ENCODE measurements at regions not wholly inside any gene's neighbourhood (a gene's known extent, or its start where the extent isn't known, plus 50 kb on each side); places are given as distances from the start of the nearest gene placed in this dataset.
A peak's percentile ranks its signal among the peaks of the same experiment; 100 is the strongest.
"Not testable (repeated sequence)": the region's sequence is repeated elsewhere in the genome, so short reads cannot be mapped to it uniquely, and the experiment has no call there.

GRCh38 chr7:142562688-142563087, 186.6 kb upstream of the PRSS1 start:
- H3K4me3 ChIP-seq (ENCODE audit: low read depth, low read length) = no peak overlapping the region
- TF ChIP-seq CTCF (IDR thresholded peaks at IDR 0.05; ENCODE audit: control insufficient read depth, extremely low read depth, insufficient read depth) = no peak
- DNase-seq (ENCODE audit: low read depth) = no peak

GRCh38 chr7:142561396-142561795, 187.9 kb upstream of the PRSS1 start:
- DNase-seq (ENCODE audit: low read depth); H3K4me3 ChIP-seq (ENCODE audit: low read depth, low read length): not testable (repeated sequence)

- not testable (repeated sequence) for DNase-seq (ENCODE audit: low read depth)
These were observed 188.5 kb upstream of the PRSS1 start for GRCh38 chr7:142560770-142561169.

DNA sequence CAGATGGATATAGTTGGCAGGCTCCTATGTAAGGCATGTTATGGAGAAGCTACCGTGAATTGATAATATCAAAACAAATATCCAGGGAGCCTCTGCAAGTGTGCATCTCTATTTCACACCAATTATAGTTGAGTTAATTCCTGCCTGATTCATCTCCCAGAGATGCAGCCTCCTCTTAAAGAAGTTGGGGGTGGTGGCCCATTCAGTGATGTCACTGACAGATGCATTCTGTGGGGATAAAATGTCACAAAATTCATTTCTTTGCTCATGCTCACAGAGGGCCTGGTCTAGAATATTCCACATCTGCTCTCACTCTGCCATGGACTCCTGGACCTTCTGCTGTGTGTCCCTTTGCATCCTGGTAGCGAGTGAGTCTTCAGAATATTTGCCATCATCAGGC, 189.1 kb upstream of the PRSS1 start:
- no peak for DNase-seq (ENCODE audit: low read depth)
- no peak overlapping the region for H3K4me3 ChIP-seq (ENCODE audit: low read depth, low read length)
- TF ChIP-seq CTCF (IDR thresholded peaks at IDR 0.05; ENCODE audit: control insufficient read depth, extremely low read depth, insufficient read depth) = no peak

More at GRCh38 chr7:142560770-142561169, 188.5 kb upstream of the PRSS1 start:
- not testable (repeated sequence) for H3K4me3 ChIP-seq (ENCODE audit: low read depth, low read length)

DNA sequence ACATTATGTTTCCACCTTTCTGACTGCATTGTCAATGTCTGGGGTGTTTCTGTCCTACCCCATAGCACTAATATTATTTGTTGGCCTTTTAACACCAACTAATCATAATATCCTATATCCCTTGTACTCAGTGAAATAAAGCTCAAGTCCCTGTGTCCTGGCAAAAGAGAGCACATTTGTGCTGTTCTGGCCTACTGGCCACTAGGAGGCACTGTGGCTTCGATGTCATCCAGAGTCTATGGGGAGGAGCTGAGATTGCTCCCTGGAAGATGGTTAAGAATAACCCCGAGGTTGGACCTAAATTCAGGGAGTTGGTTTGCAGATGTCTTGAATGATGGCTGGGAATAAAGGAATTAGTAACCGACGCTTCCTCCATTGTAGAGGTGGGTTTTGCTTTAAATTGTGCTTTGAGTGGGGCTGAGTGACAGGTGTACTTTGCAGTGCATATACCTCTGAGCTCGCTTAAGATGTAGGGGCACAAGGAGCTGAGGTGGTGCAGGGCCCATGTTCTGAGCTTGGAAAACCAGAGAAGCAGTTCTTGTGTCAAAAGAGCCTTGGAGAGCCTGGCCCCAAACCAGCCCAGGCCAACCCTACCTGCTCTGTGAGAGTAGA, 191.2 kb upstream of the PRSS1 start:
- DNase-seq (ENCODE audit: low read depth) = peak; percentile 13
- TF ChIP-seq CTCF (IDR thresholded peaks at IDR 0.05; ENCODE audit: control insufficient read depth, extremely low read depth, insufficient read depth) = peak; percentile 93
- no peak overlapping the region for H3K4me3 ChIP-seq (ENCODE audit: low read depth, low read length)

GRCh38 chr7:142556740-142557139, 192.5 kb upstream of the PRSS1 start:
- DNase-seq (ENCODE audit: low read depth) = peak; percentile 32
- H3K4me3 ChIP-seq (ENCODE audit: low read depth, low read length) = no peak overlapping the region
- 0 out of 2 replicates have a peak, but pooled peaks have one; percentile 1 for TF ChIP-seq CTCF (IDR thresholded peaks at IDR 0.05; ENCODE audit: control insufficient read depth, extremely low read depth, insufficient read depth)

- no peak overlapping the region for H3K4me3 ChIP-seq (ENCODE audit: low read depth, low read length)
- TF ChIP-seq CTCF (IDR thresholded peaks at IDR 0.05; ENCODE audit: control insufficient read depth, extremely low read depth, insufficient read depth) = no peak
- DNase-seq (ENCODE audit: low read depth) = no peak
These were observed 194.4 kb upstream of the PRSS1 start for GRCh38 chr7:142554560-142555532.
